Panc1 (cell line): ENCODE measurements at regions not wholly inside any gene's neighbourhood (a gene's known extent, or its start where the extent isn't known, plus 50 kb on each side); places are given as distances from the start of the nearest gene placed in this dataset.

ENCODE experiments used
- ATAC-seq: fragments of 200-7000 bp; cut with Tn5 transposase; 2 replicates; pipeline ENCODE4 v1.9.1; 2020; ENCODE audit warnings: mild to moderate bottlenecking, moderate library complexity
- BruUV-seq: library from RNA; stranded (reverse); fragments of 400-500 nt; replicated peaks from 2 replicates; lab custom pipeline; 2021; lab: Mats Ljungman, UMichigan
- CTCF ChIA-PET: fragments of 300-600 bp; sonication (Branson Sonifier 250); formaldehyde crosslinking; loops from one replicate; lab custom pipeline; 2022; ENCODE audit warnings: antibody characterized with exemption; lab: Charles Lee
- POLR2A ChIA-PET: fragments of 300-600 bp; sonication (Branson Sonifier 250); formaldehyde crosslinking; loops from one replicate; lab custom pipeline; 2022; ENCODE audit warnings: antibody characterized with exemption; lab: Charles Lee
- DNase-seq: peaks from one replicate; pipeline ENCODE4 v3.0.0-alpha.2; 2010; ENCODE audit warnings: low read depth, low spot score
- H3K27ac ChIP-seq: 2 replicates; pipeline ENCODE4 v1.5.1; 2011; ENCODE audit warnings: mild to moderate bottlenecking, low read length, inconsistent platforms
- H3K27me3 ChIP-seq: fragments of 200-500 bp; sonication (Bioruptor generic); 2 replicates; pipeline ENCODE4 v1.6.0; 2014; ENCODE audit warnings: low read length, inconsistent platforms; ENCODE audit not compliant: control insufficient read depth, insufficient read depth
- H3K36me3 ChIP-seq: fragments of 200-500 bp; sonication (Bioruptor generic); 2 replicates; pipeline ENCODE4 v1.5.1; 2014; ENCODE audit warnings: inconsistent platforms, mild to moderate bottlenecking, low read length, moderate library complexity; ENCODE audit not compliant: control insufficient read depth, insufficient read depth
- H3K4me1 ChIP-seq: 2 replicates; pipeline ENCODE4 v1.5.1; 2011; ENCODE audit warnings: inconsistent platforms, mild to moderate bottlenecking, low read length, moderate library complexity; ENCODE audit not compliant: control insufficient read depth, insufficient read depth
- H3K4me3 ChIP-seq, 2 experiments: 2 replicates each; pipeline ENCODE4 v1.5.1; 2011 to 2012; ENCODE audit warnings: low read depth in 2 of 2, low read length in 2 of 2, mild to moderate bottlenecking in 2 of 2, inconsistent platforms in 1 of 2, moderate library complexity in 1 of 2
- H3K9me3 ChIP-seq: fragments of 200-500 bp; sonication (Bioruptor generic); 2 replicates; pipeline ENCODE4 v1.5.1; 2014; ENCODE audit warnings: low read depth, mild to moderate bottlenecking, inconsistent platforms, low read length, moderate library complexity; ENCODE audit not compliant: control insufficient read depth, insufficient read depth
- POLR2AphosphoS5 ChIP-seq: IDR thresholded peaks from 2 replicates; pipeline ENCODE4 v1.6.1; 2012; ENCODE audit warnings: mild to moderate bottlenecking, low read depth, low read length, moderate library complexity
- SIN3A ChIP-seq: IDR thresholded peaks from 2 replicates; pipeline ENCODE4 v1.6.1; 2012; ENCODE audit warnings: low read depth, mild to moderate bottlenecking, low read length, moderate library complexity, borderline replicate concordance; ENCODE audit not compliant: insufficient read depth
- TCF7L2 ChIP-seq: IDR thresholded peaks from 2 replicates; pipeline ENCODE4 v1.6.1; 2011; ENCODE audit warnings: mild to moderate bottlenecking, low read depth, low read length, inconsistent platforms
- in situ Hi-C: cut with HindIII; loops from 2 replicates; pipeline ENCODE4 v1.10.0; 2016; ENCODE audit warnings: low sequenced_read_pairs, low pct_unique_long_range_greater_than_20kb
- intact Hi-C: fragments of 100-400 bp; cut with micrococcal nuclease; formaldehyde crosslinking; loops from one replicate; pipeline ENCODE4 v1.10.0; 2022; ENCODE audit not compliant: unreplicated experiment
- TF ChIP-seq, protein P1 (sequence below), 2 experiments: IDR thresholded peaks; 2 replicates each; pipeline ENCODE4 v1.6.1; 2011 to 2012; ENCODE audit warnings: low read depth in 2 of 2, control low read depth in 1 of 2, low read length in 1 of 2, mild to moderate bottlenecking in 1 of 2, moderate library complexity in 1 of 2; ENCODE audit not compliant: insufficient read depth in 1 of 2
- TF ChIP-seq, protein P2 (sequence below): fragments of 450-650 bp; IDR thresholded peaks from 2 replicates; pipeline ENCODE4 v1.5.1; 2017; ENCODE audit warnings: mild to moderate bottlenecking

GRCh38 chr2:206873423-206873822 is 65.9 kb upstream of the CPO start:
- intact Hi-C loops, result no loop called here
- in situ Hi-C loops, result no loop called here

GRCh38 chr2:206875701-206876100 is 63.6 kb upstream of the CPO start:
- no peaks in the 10 kb centered on the region for H3K4me1 ChIP-seq
- TF ChIP-seq, protein P1, sequence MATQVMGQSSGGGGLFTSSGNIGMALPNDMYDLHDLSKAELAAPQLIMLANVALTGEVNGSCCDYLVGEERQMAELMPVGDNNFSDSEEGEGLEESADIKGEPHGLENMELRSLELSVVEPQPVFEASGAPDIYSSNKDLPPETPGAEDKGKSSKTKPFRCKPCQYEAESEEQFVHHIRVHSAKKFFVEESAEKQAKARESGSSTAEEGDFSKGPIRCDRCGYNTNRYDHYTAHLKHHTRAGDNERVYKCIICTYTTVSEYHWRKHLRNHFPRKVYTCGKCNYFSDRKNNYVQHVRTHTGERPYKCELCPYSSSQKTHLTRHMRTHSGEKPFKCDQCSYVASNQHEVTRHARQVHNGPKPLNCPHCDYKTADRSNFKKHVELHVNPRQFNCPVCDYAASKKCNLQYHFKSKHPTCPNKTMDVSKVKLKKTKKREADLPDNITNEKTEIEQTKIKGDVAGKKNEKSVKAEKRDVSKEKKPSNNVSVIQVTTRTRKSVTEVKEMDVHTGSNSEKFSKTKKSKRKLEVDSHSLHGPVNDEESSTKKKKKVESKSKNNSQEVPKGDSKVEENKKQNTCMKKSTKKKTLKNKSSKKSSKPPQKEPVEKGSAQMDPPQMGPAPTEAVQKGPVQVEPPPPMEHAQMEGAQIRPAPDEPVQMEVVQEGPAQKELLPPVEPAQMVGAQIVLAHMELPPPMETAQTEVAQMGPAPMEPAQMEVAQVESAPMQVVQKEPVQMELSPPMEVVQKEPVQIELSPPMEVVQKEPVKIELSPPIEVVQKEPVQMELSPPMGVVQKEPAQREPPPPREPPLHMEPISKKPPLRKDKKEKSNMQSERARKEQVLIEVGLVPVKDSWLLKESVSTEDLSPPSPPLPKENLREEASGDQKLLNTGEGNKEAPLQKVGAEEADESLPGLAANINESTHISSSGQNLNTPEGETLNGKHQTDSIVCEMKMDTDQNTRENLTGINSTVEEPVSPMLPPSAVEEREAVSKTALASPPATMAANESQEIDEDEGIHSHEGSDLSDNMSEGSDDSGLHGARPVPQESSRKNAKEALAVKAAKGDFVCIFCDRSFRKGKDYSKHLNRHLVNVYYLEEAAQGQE (IDR thresholded peaks at IDR 0.05; ENCODE audit: insufficient read depth in 1 of 2, low read depth in 2 of 2, low read length in 1 of 2), result no peak
- TF ChIP-seq, protein P2, sequence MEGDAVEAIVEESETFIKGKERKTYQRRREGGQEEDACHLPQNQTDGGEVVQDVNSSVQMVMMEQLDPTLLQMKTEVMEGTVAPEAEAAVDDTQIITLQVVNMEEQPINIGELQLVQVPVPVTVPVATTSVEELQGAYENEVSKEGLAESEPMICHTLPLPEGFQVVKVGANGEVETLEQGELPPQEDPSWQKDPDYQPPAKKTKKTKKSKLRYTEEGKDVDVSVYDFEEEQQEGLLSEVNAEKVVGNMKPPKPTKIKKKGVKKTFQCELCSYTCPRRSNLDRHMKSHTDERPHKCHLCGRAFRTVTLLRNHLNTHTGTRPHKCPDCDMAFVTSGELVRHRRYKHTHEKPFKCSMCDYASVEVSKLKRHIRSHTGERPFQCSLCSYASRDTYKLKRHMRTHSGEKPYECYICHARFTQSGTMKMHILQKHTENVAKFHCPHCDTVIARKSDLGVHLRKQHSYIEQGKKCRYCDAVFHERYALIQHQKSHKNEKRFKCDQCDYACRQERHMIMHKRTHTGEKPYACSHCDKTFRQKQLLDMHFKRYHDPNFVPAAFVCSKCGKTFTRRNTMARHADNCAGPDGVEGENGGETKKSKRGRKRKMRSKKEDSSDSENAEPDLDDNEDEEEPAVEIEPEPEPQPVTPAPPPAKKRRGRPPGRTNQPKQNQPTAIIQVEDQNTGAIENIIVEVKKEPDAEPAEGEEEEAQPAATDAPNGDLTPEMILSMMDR, result no peak
- TF ChIP-seq SIN3A (no peak), POLR2AphosphoS5 (no peak), TCF7L2 (no peak)
- intact Hi-C loops, result no loop called here
- no peak overlapping the region for H3K4me3 ChIP-seq
- in situ Hi-C loops, result no loop called here
- no TSS peak for BruUV-seq
- H3K27me3 ChIP-seq, result no peaks in the 10 kb centered on the region
- no peaks in the 10 kb centered on the region for H3K9me3 ChIP-seq
- ChIA-PET CTCF (no interaction called here), POLR2A (no interaction called here)
- no peaks in the 10 kb centered on the region for H3K36me3 ChIP-seq
- ATAC-seq, result no peak
- no peak for DNase-seq
- H3K27ac ChIP-seq, result no peak overlapping the region

More at GRCh38 chr2:206873423-206873822, 65.9 kb upstream of the CPO start:
- ChIA-PET POLR2A (no interaction called here), CTCF (no interaction called here)
- Histone ChIP-seq H3K4me1 (no peaks in the 10 kb centered on the region), H3K27ac (no peak overlapping the region), H3K36me3 (no peaks in the 10 kb centered on the region), H3K27me3 (no peaks in the 10 kb centered on the region), H3K9me3 (no peaks in the 10 kb centered on the region), H3K4me3 (no peak overlapping the region)
- no peak for ATAC-seq
- no TSS peak for BruUV-seq
- no peak for DNase-seq
- TF ChIP-seq TCF7L2, result no peak
- TF ChIP-seq, protein P2, result no peak
- no peak for TF ChIP-seq POLR2AphosphoS5
- TF ChIP-seq, protein P1 (IDR thresholded peaks at IDR 0.05; ENCODE audit: insufficient read depth in 1 of 2, low read depth in 2 of 2, low read length in 1 of 2), result no peak
- TF ChIP-seq SIN3A, result no peak
